ENCODE measurements at regions not wholly inside any gene's neighbourhood (a gene's known extent, or its start where the extent isn't known, plus 50 kb on each side); places are given as distances from the start of the nearest gene placed in this dataset.
"Not testable (repeated sequence)": the region's sequence is repeated elsewhere in the genome, so short reads cannot be mapped to it uniquely, and the experiment has no call there.

- DNase-seq: no peak
- H3K27ac Mint-ChIP-seq (ENCODE audit: unreplicated experiment): no peak overlapping the region
- CTCF ChIA-PET: no interaction called here
- H3K9me3 Mint-ChIP-seq (ENCODE audit: low read depth, unreplicated experiment): peaks cover 10% of the 10 kb centered on the region
- H3K36me3 Mint-ChIP-seq (ENCODE audit: insufficient read depth, unreplicated experiment): no peaks in the 10 kb centered on the region
- H3K27me3 Mint-ChIP-seq (ENCODE audit: unreplicated experiment): no peaks in the 10 kb centered on the region
- no peaks in the 10 kb centered on the region for H3K4me1 Mint-ChIP-seq (ENCODE audit: low read depth, unreplicated experiment)
- no TSS peak for BruUV-seq (replicated peaks)
- H3K4me3 Mint-ChIP-seq (ENCODE audit: low read depth, unreplicated experiment): no peak overlapping the region
- TF ChIP-seq CTCF (IDR thresholded peaks at IDR 0.05; ENCODE audit: unreplicated experiment): no peak
- intact Hi-C loops (cut with micrococcal nuclease; ENCODE audit: unreplicated experiment): no loop called here
These were observed 188.8 kb downstream of the CRLF2 start for GRCh38 chrX:1023676-1024075.

GRCh38 chrX:1021314-1021993, 191.0 kb downstream of the CRLF2 start:
- BruUV-seq (replicated peaks); H3K27me3 Mint-ChIP-seq (ENCODE audit: unreplicated experiment); H3K9me3 Mint-ChIP-seq (ENCODE audit: low read depth, unreplicated experiment); DNase-seq; H3K27ac Mint-ChIP-seq (ENCODE audit: unreplicated experiment); H3K4me1 Mint-ChIP-seq (ENCODE audit: low read depth, unreplicated experiment); CTCF ChIA-PET; intact Hi-C loops (cut with micrococcal nuclease; ENCODE audit: unreplicated experiment); H3K36me3 Mint-ChIP-seq (ENCODE audit: insufficient read depth, unreplicated experiment); H3K4me3 Mint-ChIP-seq (ENCODE audit: low read depth, unreplicated experiment): not testable (repeated sequence)

DNA sequence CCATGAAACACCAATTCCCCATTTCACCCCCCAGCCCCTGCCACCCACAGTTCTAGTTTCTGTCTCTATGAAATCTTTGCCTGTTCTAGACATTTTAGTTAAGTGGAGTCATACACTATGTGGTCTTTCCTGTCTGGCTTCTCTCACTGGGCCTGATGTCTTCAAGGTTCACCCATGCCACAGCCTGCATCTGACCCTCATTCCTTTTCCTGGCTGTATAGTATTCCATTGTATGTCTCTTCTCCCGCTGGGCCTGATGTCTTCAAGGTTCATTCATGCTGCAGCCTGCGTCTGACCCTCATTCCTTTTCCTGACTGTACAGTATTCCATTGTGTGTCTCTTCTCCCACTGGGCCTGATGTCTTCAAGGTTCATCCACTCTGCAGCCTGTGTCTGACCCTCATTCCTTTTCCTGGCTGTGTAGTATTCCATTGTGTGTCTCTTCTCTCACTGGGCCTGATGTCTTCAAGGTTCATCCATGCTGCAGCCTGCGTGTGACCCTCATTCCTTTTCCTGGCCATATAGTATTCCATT, 191.7 kb downstream of the CRLF2 start:
- BruUV-seq (replicated peaks): no TSS peak
- Mint-ChIP-seq H3K27me3 (ENCODE audit: unreplicated experiment) (no peaks in the 10 kb centered on the region), H3K4me1 (ENCODE audit: low read depth, unreplicated experiment) (no peaks in the 10 kb centered on the region), H3K36me3 (ENCODE audit: insufficient read depth, unreplicated experiment) (no peaks in the 10 kb centered on the region), H3K4me3 (ENCODE audit: low read depth, unreplicated experiment) (no peak overlapping the region), H3K27ac (ENCODE audit: unreplicated experiment) (no peak overlapping the region), H3K9me3 (ENCODE audit: low read depth, unreplicated experiment) (peaks cover 3% of the 10 kb centered on the region)
- no peak for TF ChIP-seq CTCF (IDR thresholded peaks at IDR 0.05; ENCODE audit: unreplicated experiment)
- intact Hi-C loops (cut with micrococcal nuclease; ENCODE audit: unreplicated experiment): no loop called here
- DNase-seq: no peak
- CTCF ChIA-PET: no interaction called here

GRCh38 chrX:1016926-1017325, 195.5 kb downstream of the CRLF2 start:
- H3K4me1 Mint-ChIP-seq (ENCODE audit: low read depth, unreplicated experiment); intact Hi-C loops (cut with micrococcal nuclease; ENCODE audit: unreplicated experiment); BruUV-seq (replicated peaks); H3K27ac Mint-ChIP-seq (ENCODE audit: unreplicated experiment); DNase-seq; H3K36me3 Mint-ChIP-seq (ENCODE audit: insufficient read depth, unreplicated experiment); CTCF ChIA-PET; H3K9me3 Mint-ChIP-seq (ENCODE audit: low read depth, unreplicated experiment); H3K4me3 Mint-ChIP-seq (ENCODE audit: low read depth, unreplicated experiment); H3K27me3 Mint-ChIP-seq (ENCODE audit: unreplicated experiment): not testable (repeated sequence)

- H3K4me3 Mint-ChIP-seq (ENCODE audit: low read depth, unreplicated experiment); H3K9me3 Mint-ChIP-seq (ENCODE audit: low read depth, unreplicated experiment); H3K36me3 Mint-ChIP-seq (ENCODE audit: insufficient read depth, unreplicated experiment); H3K4me1 Mint-ChIP-seq (ENCODE audit: low read depth, unreplicated experiment); intact Hi-C loops (cut with micrococcal nuclease; ENCODE audit: unreplicated experiment); CTCF ChIA-PET; DNase-seq; H3K27me3 Mint-ChIP-seq (ENCODE audit: unreplicated experiment); BruUV-seq (replicated peaks); H3K27ac Mint-ChIP-seq (ENCODE audit: unreplicated experiment): not testable (repeated sequence)
These were observed 196.2 kb downstream of the CRLF2 start for GRCh38 chrX:1016281-1016680.

DNA sequence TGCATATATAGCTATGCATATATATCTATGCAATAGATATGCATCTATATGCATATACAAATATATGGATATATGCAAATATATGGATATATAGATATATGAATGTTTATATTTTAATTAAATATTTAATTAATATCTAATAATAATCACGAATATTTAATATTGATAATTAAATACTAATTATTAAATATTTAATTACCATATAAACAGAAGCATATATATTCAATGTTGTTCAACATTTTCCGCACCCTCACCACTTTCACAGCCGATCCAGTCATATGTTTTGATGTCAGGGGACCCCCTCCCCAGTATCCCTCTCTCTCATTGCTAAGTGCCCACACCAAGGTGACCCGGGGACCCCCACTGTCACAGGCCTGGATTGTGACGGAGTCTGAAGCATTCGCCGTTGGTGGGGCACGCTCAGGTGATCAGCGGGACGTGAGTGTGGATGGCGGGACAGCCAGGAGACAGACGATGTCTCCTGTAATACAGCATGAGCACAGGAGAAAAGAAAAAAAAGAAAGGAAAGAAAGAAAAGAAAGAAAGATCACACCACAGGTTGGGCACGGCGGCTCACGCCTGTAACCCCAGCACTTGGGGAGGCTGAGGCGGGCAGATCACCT, 199.7 kb downstream of the CRLF2 start:
- no peak for TF ChIP-seq CTCF (IDR thresholded peaks at IDR 0.05; ENCODE audit: unreplicated experiment)
- intact Hi-C loops (cut with micrococcal nuclease; ENCODE audit: unreplicated experiment): no loop called here
- Mint-ChIP-seq H3K27ac (ENCODE audit: unreplicated experiment) (no peak overlapping the region), H3K9me3 (ENCODE audit: low read depth, unreplicated experiment) (peaks cover 5% of the 10 kb centered on the region), H3K4me1 (ENCODE audit: low read depth, unreplicated experiment) (no peaks in the 10 kb centered on the region), H3K27me3 (ENCODE audit: unreplicated experiment) (no peaks in the 10 kb centered on the region), H3K36me3 (ENCODE audit: insufficient read depth, unreplicated experiment) (no peaks in the 10 kb centered on the region), H3K4me3 (ENCODE audit: low read depth, unreplicated experiment) (no peak overlapping the region)
- no TSS peak for BruUV-seq (replicated peaks)
- CTCF ChIA-PET: no interaction called here
- DNase-seq: no peak
